ENCODE measurements at regions not wholly inside any gene's neighbourhood (a gene's known extent, or its start where the extent isn't known, plus 50 kb on each side); places are given as distances from the start of the nearest gene placed in this dataset.
"Not testable (repeated sequence)": the region's sequence is repeated elsewhere in the genome, so short reads cannot be mapped to it uniquely, and the experiment has no call there.

DNA sequence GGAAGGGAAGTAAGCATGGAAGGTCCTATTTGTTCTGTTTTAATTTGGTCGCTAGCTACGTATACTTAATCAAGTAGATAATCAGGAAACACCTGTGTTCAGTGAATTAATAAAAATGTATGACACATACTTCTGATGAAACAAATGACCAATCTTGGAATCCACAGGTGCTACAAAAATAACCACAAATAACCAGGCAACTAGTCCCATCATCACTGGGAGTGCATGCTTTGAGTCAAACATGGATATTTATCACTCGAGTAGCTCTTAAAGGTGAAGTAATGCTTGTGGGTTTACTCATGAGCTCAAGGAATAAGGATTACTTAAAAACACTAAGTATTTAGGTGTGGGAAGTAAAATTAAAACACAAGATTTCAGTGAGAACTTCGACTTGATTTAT is 285.6 kb upstream of the ID4 start:
- DNase-seq (ENCODE audit: low read depth) = no peak

DNA sequence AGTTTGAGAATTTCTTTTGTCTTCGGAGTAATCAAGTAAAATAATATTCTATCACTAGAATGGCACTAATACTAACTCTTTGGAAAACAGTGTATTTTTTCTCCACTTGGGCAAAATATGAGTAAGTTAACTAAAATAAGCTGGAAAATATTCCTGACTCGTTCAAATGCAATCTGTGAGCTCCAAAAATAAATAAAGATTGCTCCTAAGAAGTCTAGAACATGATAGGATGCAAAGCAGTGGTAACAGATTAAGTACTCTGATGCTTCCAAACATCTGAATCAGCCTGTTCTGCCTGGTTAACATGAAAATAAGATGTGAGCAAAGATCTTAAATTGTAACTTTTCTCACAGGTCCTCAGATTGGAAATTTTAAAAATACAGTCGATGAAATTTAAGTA is 285.1 kb upstream of the ID4 start:
- no peak for DNase-seq (ENCODE audit: low read depth)

DNA sequence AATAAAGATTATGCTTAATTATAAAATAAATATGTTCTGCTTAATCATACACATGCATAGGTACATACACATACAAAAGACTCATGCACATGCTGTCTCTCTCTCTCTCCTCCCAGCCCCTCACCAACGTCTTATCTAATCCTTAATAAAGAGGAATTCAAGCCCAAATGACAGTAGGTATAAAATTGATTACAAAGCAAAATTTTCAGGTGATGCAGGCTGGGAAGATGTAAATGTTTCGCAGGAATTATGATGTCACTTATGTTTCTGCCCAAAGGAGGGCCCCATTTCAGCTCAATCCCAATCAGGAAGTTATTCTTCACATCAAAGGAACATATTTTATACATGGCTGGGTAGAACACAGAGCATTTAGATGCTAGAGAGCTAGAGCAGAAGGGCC is 284.6 kb upstream of the ID4 start:
- DNase-seq (ENCODE audit: low read depth) = no peak

GRCh38 chr6:19554356-19555225 is 282.6 kb upstream of the ID4 start:
- no peak for DNase-seq (ENCODE audit: low read depth)

DNA sequence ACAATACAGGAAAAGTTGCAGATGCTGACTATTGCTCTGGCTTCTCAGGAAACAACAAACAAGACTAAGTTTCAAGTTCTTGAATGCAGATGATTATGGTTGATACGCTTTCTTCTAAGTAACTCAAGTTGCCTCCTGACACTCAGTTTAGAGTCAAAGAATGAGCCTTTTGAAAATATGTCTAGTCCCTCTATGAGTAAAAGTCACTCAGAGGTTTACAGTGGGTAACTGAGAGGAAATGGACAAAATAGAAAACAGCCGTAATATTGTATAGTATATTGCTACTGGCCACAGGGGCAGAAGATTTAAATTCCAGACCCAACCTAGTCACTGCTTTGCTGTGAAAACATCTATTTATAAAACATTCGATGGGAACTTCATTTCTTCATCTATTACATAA is 280.0 kb upstream of the ID4 start:
- no peak for DNase-seq (ENCODE audit: low read depth)

GRCh38 chr6:19558201-19558600 is 279.0 kb upstream of the ID4 start:
- no peak for DNase-seq (ENCODE audit: low read depth)

DNA sequence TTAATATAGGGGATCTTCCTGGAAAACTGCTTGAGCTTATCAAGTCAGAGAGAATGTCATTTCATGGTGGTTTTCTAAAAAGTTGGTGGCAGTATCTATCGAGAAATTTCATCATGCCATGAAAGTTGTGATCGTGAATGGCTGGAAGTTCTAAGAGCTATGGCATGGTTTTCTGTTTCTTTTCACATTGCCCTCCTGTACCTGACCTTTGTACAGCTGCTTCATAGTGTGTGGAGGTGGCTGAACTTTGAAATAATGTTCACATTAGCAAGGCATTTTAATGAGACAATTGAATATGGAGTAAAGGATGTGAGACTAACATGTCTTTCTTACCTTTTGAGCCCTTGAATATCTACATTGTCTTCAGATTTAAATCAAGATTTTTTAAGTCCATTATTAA is 278.2 kb upstream of the ID4 start:
- DNase-seq (ENCODE audit: low read depth) = no peak

- no peak for DNase-seq (ENCODE audit: low read depth)
These were observed 274.7 kb upstream of the ID4 start for GRCh38 chr6:19562468-19562867.

GRCh38 chr6:19569563-19569962 is 267.6 kb upstream of the ID4 start:
- no peak for DNase-seq (ENCODE audit: low read depth)

DNA sequence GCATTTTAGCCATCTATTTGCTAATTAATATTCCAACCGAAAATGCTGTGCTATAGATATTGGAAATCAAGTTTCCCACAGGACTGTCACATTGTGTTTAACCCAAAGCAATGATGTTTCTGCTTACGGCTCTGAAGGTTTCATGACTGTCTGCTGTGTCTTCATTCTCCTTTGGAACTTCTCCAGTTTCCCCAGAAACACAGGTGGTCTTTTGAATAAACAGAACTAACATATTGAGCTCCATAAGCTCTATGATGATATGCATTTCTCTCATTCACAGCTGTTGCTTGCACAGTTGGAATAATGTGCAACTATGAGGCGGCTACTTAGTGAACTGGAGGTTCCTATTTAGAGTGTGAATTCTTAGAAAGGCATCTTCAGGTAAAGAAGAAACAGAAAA is 266.0 kb upstream of the ID4 start:
- no peak for DNase-seq (ENCODE audit: low read depth)

DNA sequence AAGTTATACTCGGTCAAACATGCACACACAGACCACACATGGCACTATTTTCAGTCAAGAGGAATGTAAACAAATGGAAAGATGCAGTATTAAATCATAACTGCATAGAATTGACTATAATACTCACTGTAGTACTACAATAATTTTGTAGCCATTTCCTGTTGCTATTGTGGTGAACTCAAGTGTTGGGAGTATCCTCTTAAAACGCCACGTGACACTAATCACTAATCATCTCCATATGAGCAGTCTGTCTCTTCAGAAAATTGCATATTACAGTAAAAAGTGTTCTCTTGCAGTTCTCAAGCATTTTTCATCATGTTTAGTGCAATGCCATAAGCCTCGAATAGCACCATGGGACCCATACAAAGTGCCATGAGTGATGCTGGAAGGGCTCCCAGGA is 258.7 kb upstream of the ID4 start:
- no peak for DNase-seq (ENCODE audit: low read depth)

GRCh38 chr6:19584207-19584606 is 253.0 kb upstream of the ID4 start:
- not testable (repeated sequence) for DNase-seq (ENCODE audit: low read depth)

- DNase-seq (ENCODE audit: low read depth) = no peak
These were observed 249.8 kb upstream of the ID4 start for GRCh38 chr6:19587238-19587942.

GRCh38 chr6:19590501-19591131 is 246.6 kb upstream of the ID4 start:
- DNase-seq (ENCODE audit: low read depth) = no peak

GRCh38 chr6:19597809-19598320 is 239.3 kb upstream of the ID4 start:
- no peak for DNase-seq (ENCODE audit: low read depth)

DNA sequence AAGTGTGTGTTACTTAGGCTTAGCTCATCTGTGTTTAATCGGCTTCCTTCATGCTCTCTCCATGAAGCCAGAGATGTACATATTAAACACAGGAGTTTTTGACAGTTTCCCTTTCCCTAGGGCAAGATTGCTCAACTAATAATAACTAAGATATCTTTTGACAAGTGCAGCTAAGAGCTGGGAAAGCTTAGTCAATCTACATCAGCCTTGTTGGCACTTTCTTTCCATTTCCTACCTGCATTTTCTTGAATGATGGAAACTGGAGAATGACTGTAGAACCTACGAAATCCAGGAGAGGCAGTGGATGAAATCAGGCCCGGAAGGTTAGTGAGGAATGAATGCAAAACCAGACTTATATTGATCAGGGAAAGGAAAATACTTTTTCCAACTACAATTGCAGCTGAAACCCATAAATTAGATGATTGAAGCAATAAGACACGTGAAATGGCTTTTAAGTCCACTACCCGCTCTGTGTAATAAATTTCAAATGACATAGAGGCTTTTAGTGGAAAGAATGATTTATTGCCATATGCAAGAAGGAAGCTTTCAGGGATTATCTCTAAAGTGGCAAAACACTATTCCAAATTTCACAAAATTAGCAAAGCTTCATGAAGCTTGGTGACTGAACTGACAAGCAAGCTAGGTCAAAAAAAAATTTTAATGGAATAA is 237.2 kb upstream of the ID4 start:
- no peak for DNase-seq (ENCODE audit: low read depth)

GRCh38 chr6:19602434-19603013 is 234.6 kb upstream of the ID4 start:
- DNase-seq (ENCODE audit: low read depth) = no peak

- no peak for DNase-seq (ENCODE audit: low read depth)
These were observed 233.4 kb upstream of the ID4 start for GRCh38 chr6:19603721-19604120.

GRCh38 chr6:19605624-19606023 is 231.5 kb upstream of the ID4 start:
- no peak for DNase-seq (ENCODE audit: low read depth)

- DNase-seq (ENCODE audit: low read depth) = no peak
These were observed 228.6 kb upstream of the ID4 start for GRCh38 chr6:19608546-19608945.

DNA sequence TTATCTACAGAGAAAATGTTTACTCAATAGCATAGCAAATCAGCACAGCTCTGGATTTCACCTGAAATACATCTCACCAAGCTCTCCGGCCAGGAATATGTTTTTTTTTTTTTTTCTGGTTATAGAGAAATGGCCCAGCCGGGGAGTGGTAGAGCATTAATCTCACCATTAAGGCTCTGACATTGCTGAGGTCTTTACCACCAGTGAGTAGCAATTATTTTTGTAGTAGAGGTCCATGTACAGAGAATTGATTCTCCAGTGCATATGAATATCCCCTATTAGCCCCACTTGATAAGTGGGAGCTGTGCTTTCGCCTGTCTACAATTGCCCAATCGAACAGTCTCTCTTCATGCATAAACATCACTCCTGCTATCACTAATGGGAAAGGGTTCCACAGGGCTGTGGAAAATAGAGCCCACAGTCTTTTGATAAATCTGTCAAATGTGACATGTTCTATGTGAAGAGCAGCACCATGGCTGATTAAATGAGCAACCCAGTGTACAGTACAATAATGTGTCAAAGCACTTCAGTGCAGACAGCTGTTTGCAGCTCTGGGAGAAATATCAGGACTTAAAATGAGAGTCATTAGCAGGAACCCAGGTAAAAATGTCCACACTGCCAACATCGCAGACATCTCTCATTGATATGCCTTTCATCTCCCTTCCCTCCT is 227.1 kb upstream of the ID4 start:
- no peak for DNase-seq (ENCODE audit: low read depth)

Data from activated T-cell treated with anti-CD3 and anti-CD28 coated beads for 1 hour (primary cell).